Gastroesophageal sphincter (tissue), 4 donors: ENCODE measurements at regions not wholly inside any gene's neighbourhood (a gene's known extent, or its start where the extent isn't known, plus 50 kb on each side); places are given as distances from the start of the nearest gene placed in this dataset.

ENCODE experiments used
- ATAC-seq: fragments of 150-250 bp; one replicate; pipeline ENCODE4 v1.9.1; 2016; ENCODE audit warnings: mild to moderate bottlenecking, moderate library complexity
- H3K27ac ChIP-seq, 4 donors: fragments of 200-600 bp; sonication (generic) in 3 of 4; 1 replicate in 3 of 4; 2 replicates in 1 of 4; pipeline ENCODE4 v1.5.1; 2016 to 2019
- H3K27me3 ChIP-seq: fragments of 200-600 bp; sonication (generic); one replicate; pipeline ENCODE4 v1.5.1; 2019
- H3K36me3 ChIP-seq, 2 donors: fragments of 200-600 bp; sonication (generic); one replicate each; pipeline ENCODE4 v1.5.1; 2019; ENCODE audit warnings: control low read depth in 1 of 2
- H3K4me1 ChIP-seq, 3 donors: fragments of 200-600 bp; sonication (generic); 1 replicate in 2 of 3; 2 replicates in 1 of 3; pipeline ENCODE4 v1.5.1; 2016 to 2019; ENCODE audit warnings: control low read depth in 2 of 3
- H3K4me3 ChIP-seq, 2 donors: fragments of 200-600 bp; sonication (generic); one replicate each; pipeline ENCODE4 v1.5.1; 2019; ENCODE audit warnings: mild to moderate bottlenecking in 1 of 2, moderate library complexity in 1 of 2
- H3K9me3 ChIP-seq, 3 donors: fragments of 200-600 bp; sonication (generic); one replicate each; pipeline ENCODE4 v1.5.1; 2017 to 2019; ENCODE audit warnings: control low read depth in 2 of 3
- CTCF ChIP-seq, 4 experiments: fragments of 200-600 bp in 2 of 4; fragments of 450-650 bp in 2 of 4; sonication (generic) in 1 of 4; IDR thresholded peaks; one replicate each; pipeline ENCODE4 v1.5.1; 2017 to 2019; ENCODE audit warnings: antibody characterized with exemption in 4 of 4, mild to moderate bottlenecking in 2 of 4, moderate library complexity in 2 of 4
- EP300 ChIP-seq: sonication (generic); formaldehyde crosslinking; IDR thresholded peaks from one replicate; pipeline ENCODE4 v1.6.1; 2017; ENCODE audit warnings: antibody characterized with exemption, mild to moderate bottlenecking
- POLR2A ChIP-seq, 2 donors: fragments of 450-650 bp; IDR thresholded peaks; one replicate each; pipeline ENCODE4 v1.6.1; 2017; ENCODE audit warnings: antibody characterized with exemption in 2 of 2, mild to moderate bottlenecking in 2 of 2, moderate library complexity in 1 of 2
- POLR2AphosphoS5 ChIP-seq: sonication (generic); formaldehyde crosslinking; IDR thresholded peaks from one replicate; pipeline ENCODE4 v1.6.1; 2017; ENCODE audit warnings: antibody characterized with exemption
- WGBS, 2 donors: methylation state at CpG; one replicate each; pipeline ENCODE4 v1.1.5; 2018; ENCODE audit warnings: low coverage in 1 of 2; 5-methylcytosine and 5-hydroxymethylcytosine counted together

- H3K9me3 ChIP-seq = no peaks in the 10 kb centered on the region
- TF ChIP-seq EP300 (no peak), POLR2A (IDR thresholded peaks at IDR 0.05) (no peak), CTCF (IDR thresholded peaks at IDR 0.05) (no peak), POLR2AphosphoS5 (no peak)
- H3K36me3 ChIP-seq = no peaks in the 10 kb centered on the region
- no peak overlapping the region for H3K27ac ChIP-seq
- ATAC-seq = no peak
- H3K4me3 ChIP-seq = no peak overlapping the region
- H3K27me3 ChIP-seq = no peaks in the 10 kb centered on the region
- H3K4me1 ChIP-seq = peaks cover 0 to 6% (median 0%) of the 10 kb centered on the region in 3 donors
- 87 to 100% methylated on average over 1 of the region's 1 CpG for WGBS, 2 donors
Measured at GRCh38 chr12:47387994-47388393, 308.2 kb upstream of the AMIGO2 start.

GRCh38 chr12:47385653-47386052 lies 305.9 kb upstream of the AMIGO2 start:
- 84 to 91% methylated on average over 4 to 5 of the region's 5 CpGs for whole genome bisulfite sequencing, 2 donors
- Histone ChIP-seq H3K4me1 (peaks cover 0 to 6% (median 0%) of the 10 kb centered on the region in 3 donors), H3K9me3 (no peaks in the 10 kb centered on the region), H3K36me3 (no peaks in the 10 kb centered on the region), H3K4me3 (no peak overlapping the region), H3K27ac (no peak overlapping the region), H3K27me3 (no peaks in the 10 kb centered on the region)
- ATAC-seq = no peak
- TF ChIP-seq CTCF (IDR thresholded peaks at IDR 0.05) (no peak), POLR2AphosphoS5 (no peak), POLR2A (IDR thresholded peaks at IDR 0.05) (no peak), EP300 (no peak)

- Histone ChIP-seq H3K9me3 (no peaks in the 10 kb centered on the region), H3K27me3 (no peaks in the 10 kb centered on the region), H3K4me3 (no peak overlapping the region), H3K36me3 (no peaks in the 10 kb centered on the region), H3K4me1 (peaks cover 0 to 6% (median 0%) of the 10 kb centered on the region in 3 donors), H3K27ac (no peak overlapping the region)
- no peak for ATAC-seq
- 22 to 31% methylated on average over 4 of the region's 4 CpGs for WGBS, 2 donors
- TF ChIP-seq EP300 (no peak), CTCF (IDR thresholded peaks at IDR 0.05) (no peak), POLR2A (IDR thresholded peaks at IDR 0.05) (no peak), POLR2AphosphoS5 (no peak)
Measured at GRCh38 chr12:47383942-47384341, 304.2 kb upstream of the AMIGO2 start.

- ATAC-seq = no peak
- TF ChIP-seq EP300 (no peak), POLR2AphosphoS5 (no peak), CTCF (IDR thresholded peaks at IDR 0.05) (no peak), POLR2A (IDR thresholded peaks at IDR 0.05) (no peak)
- 83 to 88% methylated on average over 1 of the region's 1 CpG for WGBS, 2 donors
- Histone ChIP-seq H3K4me1 (peaks cover 0 to 14% (median 7%) of the 10 kb centered on the region in 3 donors), H3K9me3 (no peaks in the 10 kb centered on the region), H3K27ac (no peak overlapping the region), H3K36me3 (no peaks in the 10 kb centered on the region), H3K27me3 (no peaks in the 10 kb centered on the region), H3K4me3 (no peak overlapping the region)
Measured at GRCh38 chr12:47382305-47382704, 302.5 kb upstream of the AMIGO2 start.

GRCh38 chr12:47378907-47379306 lies 299.1 kb upstream of the AMIGO2 start:
- H3K27ac ChIP-seq = peak overlapping the region in 1 of 4 donors; percentile 62
- H3K4me1 ChIP-seq = peaks cover 0 to 10% (median 7%) of the 10 kb centered on the region in 3 donors
- no peaks in the 10 kb centered on the region for H3K27me3 ChIP-seq
- no peaks in the 10 kb centered on the region for H3K9me3 ChIP-seq
- no peak for TF ChIP-seq POLR2AphosphoS5
- TF ChIP-seq CTCF (IDR thresholded peaks at IDR 0.05) = no peak
- TF ChIP-seq POLR2A (IDR thresholded peaks at IDR 0.05) = no peak
- TF ChIP-seq EP300 = no peak
- no peak for ATAC-seq
- H3K4me3 ChIP-seq = no peak overlapping the region
- no peaks in the 10 kb centered on the region for H3K36me3 ChIP-seq
